ENCODE measurements at regions not wholly inside any gene's neighbourhood (a gene's known extent, or its start where the extent isn't known, plus 50 kb on each side); places are given as distances from the start of the nearest gene placed in this dataset.

GRCh38 chr1:190608282-190608681 is 130.6 kb upstream of the BRINP3 start:
- intact Hi-C loops (cut with DNase I; ENCODE audit: low total_unique reads), result no loop called here
- Histone ChIP-seq H3K9me3 (no peaks in the 10 kb centered on the region), H3K27ac (no peak overlapping the region), H3K36me3 (no peaks in the 10 kb centered on the region), H3K27me3 (replicated peaks in 1 of 7) (no peaks in the 10 kb centered on the region), H3K4me3 (no peak overlapping the region), H3K4me1 (no peaks in the 10 kb centered on the region)
- no peak for TF ChIP-seq POLR2AphosphoS5 (IDR thresholded peaks at IDR 0.05)
- no peak for TF ChIP-seq CTCF (IDR thresholded peaks at IDR 0.05 in 8 of 11, conservative IDR thresholded peaks at IDR 0.05 in 3 of 11)
- TF ChIP-seq POLR2A (IDR thresholded peaks at IDR 0.05), result no peak
- WGBS, 5 donors, result 76 to 86% (median 81%) methylated on average over 6 of the region's 6 CpGs
- no peak for DNase-seq

- no peak for DNase-seq
- Histone ChIP-seq H3K4me1 (no peaks in the 10 kb centered on the region), H3K36me3 (no peaks in the 10 kb centered on the region), H3K27ac (no peak overlapping the region), H3K9me3 (peaks cover 0 to 19% (median 9%) of the 10 kb centered on the region in 8 donors), H3K4me3 (no peak overlapping the region), H3K27me3 (replicated peaks in 1 of 7) (no peaks in the 10 kb centered on the region)
- TF ChIP-seq POLR2A (IDR thresholded peaks at IDR 0.05), result no peak
- TF ChIP-seq POLR2AphosphoS5 (IDR thresholded peaks at IDR 0.05), result no peak
- TF ChIP-seq CTCF (IDR thresholded peaks at IDR 0.05 in 8 of 11, conservative IDR thresholded peaks at IDR 0.05 in 3 of 11), result no peak
- WGBS, 5 donors, result 78 to 93% (median 86%) methylated on average over 6 to 7 of the region's 7 CpGs
- intact Hi-C loops (cut with DNase I; ENCODE audit: low total_unique reads), result no loop called here
Observed at GRCh38 chr1:190615818-190616217, 138.2 kb upstream of the BRINP3 start.

- no peak for DNase-seq
- intact Hi-C loops (cut with DNase I; ENCODE audit: low total_unique reads), result no loop called here
- TF ChIP-seq POLR2A (IDR thresholded peaks at IDR 0.05), result no peak
- TF ChIP-seq CTCF (IDR thresholded peaks at IDR 0.05 in 8 of 11, conservative IDR thresholded peaks at IDR 0.05 in 3 of 11), result no peak
- no peak for TF ChIP-seq POLR2AphosphoS5 (IDR thresholded peaks at IDR 0.05)
- no peak overlapping the region for H3K27ac ChIP-seq
- peaks cover 0 to 21% (median 9%) of the 10 kb centered on the region in 8 donors for H3K9me3 ChIP-seq
- no peaks in the 10 kb centered on the region for H3K27me3 ChIP-seq (replicated peaks in 1 of 7)
- no peak overlapping the region for H3K4me3 ChIP-seq
- 56 to 88% (median 64%) methylated on average over 1 of the region's 1 CpG for WGBS, 5 donors
- no peaks in the 10 kb centered on the region for H3K4me1 ChIP-seq
- H3K36me3 ChIP-seq, result no peaks in the 10 kb centered on the region
Observed at GRCh38 chr1:190616235-190616634, 138.6 kb upstream of the BRINP3 start.

GRCh38 chr1:190619724-190620123 is 142.1 kb upstream of the BRINP3 start:
- no peaks in the 10 kb centered on the region for H3K4me1 ChIP-seq
- TF ChIP-seq CTCF (IDR thresholded peaks at IDR 0.05 in 8 of 11, conservative IDR thresholded peaks at IDR 0.05 in 3 of 11) (no peak), POLR2AphosphoS5 (IDR thresholded peaks at IDR 0.05) (no peak), POLR2A (IDR thresholded peaks at IDR 0.05) (no peak)
- no peak for DNase-seq
- intact Hi-C loops (cut with DNase I; ENCODE audit: low total_unique reads), result no loop called here
- H3K27me3 ChIP-seq (replicated peaks in 1 of 7), result no peaks in the 10 kb centered on the region
- H3K4me3 ChIP-seq, result no peak overlapping the region
- peaks cover 0 to 18% (median 9%) of the 10 kb centered on the region in 8 donors for H3K9me3 ChIP-seq
- 47 to 76% (median 60%) methylated on average over 1 of the region's 1 CpG for WGBS, 5 donors
- H3K36me3 ChIP-seq, result no peaks in the 10 kb centered on the region
- H3K27ac ChIP-seq, result no peak overlapping the region
